Mammary epithelial cell (primary cell): ENCODE measurements at regions not wholly inside any gene's neighbourhood (a gene's known extent, or its start where the extent isn't known, plus 50 kb on each side); places are given as distances from the start of the nearest gene placed in this dataset.

Experiments
- CTCF ChIP-seq, 2 donors: IDR thresholded peaks in 1 of 2; conservative IDR thresholded peaks in 1 of 2; 2 replicates each; pipeline ENCODE4 v1.5.1; 2011 to 2012; ENCODE audit warnings: inconsistent platforms in 2 of 2, low read length in 2 of 2, mild to moderate bottlenecking in 2 of 2, control low read depth in 1 of 2, low read depth in 1 of 2; ENCODE audit not compliant: insufficient read depth in 1 of 2; ENCODE audit errors: extremely low read depth in 1 of 2
- EZH2 ChIP-seq: IDR thresholded peaks from 2 replicates; pipeline ENCODE4 v1.6.1; 2012; ENCODE audit warnings: low read length, inconsistent platforms, borderline replicate concordance

GRCh38 chr3:182435860-182436259 is 357.4 kb upstream of the ATP11B start:
- no peak for TF ChIP-seq CTCF (conservative IDR thresholded peaks at IDR 0.05 in 1 of 2, IDR thresholded peaks at IDR 0.05 in 1 of 2; ENCODE audit: extremely low read depth in 1 of 2, insufficient read depth in 1 of 2, low read depth in 1 of 2, low read length in 2 of 2)
- TF ChIP-seq EZH2 = no peak
